GM13976 (cell line): ENCODE measurements at regions not wholly inside any gene's neighbourhood (a gene's known extent, or its start where the extent isn't known, plus 50 kb on each side); places are given as distances from the start of the nearest gene placed in this dataset.

Experiments
- DNase-seq: peaks from one replicate; pipeline ENCODE4 v3.0.0; 2012; ENCODE audit warnings: low spot score
- in situ Hi-C: fragments of 300-500 bp; cut with MboI; formaldehyde crosslinking; loops from one replicate; pipeline ENCODE4 v1.12.0; 2022; ENCODE audit warnings: low sequenced_read_pairs, mixed read lengths, inconsistent platforms; ENCODE audit not compliant: unreplicated experiment
- TF ChIP-seq, protein P1 (sequence below): IDR thresholded peaks from 2 replicates; pipeline ENCODE4 v1.5.1; 2012; ENCODE audit warnings: borderline replicate concordance, mild to moderate bottlenecking; ENCODE audit not compliant: insufficient read depth; ENCODE audit errors: extremely low read depth, missing control alignments, control extremely low read depth

DNA sequence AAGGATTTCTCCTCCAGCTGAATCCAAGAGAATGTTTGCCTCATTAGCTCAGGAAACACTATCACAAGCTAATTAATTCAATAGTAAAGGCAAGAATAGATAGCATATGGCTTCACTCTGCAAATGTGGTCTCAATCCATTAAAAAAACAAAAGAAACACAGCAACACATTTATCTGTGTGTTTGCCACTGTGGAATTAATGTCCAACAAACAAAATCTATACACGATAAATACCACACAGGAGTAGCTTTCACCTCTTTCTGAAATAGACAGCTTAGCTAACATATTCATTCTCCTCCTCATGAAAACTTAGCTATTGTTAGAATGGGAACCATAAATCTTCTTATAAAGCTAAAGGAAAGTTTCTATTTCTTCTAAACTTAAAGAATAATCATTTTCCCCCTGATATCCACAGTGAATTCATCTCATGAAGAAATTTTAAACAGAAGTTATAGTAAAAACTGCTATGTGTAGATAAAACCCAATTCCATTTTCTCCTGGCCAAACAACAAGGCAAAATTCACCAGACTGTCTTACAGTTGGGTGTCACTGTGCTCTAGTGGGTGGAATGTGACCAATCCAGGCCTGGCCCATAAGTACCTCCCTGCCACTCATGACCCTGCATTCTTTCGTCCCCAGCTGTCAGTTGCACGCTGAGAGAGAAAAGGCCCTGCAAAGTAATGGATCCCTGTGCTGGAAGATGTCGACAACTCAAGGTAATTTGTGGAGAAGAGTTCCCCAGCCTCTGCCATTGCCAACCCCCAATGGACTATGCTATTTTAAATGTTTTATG lies 92.9 kb upstream of the NRSN1 start:
- no peak for DNase-seq
- in situ Hi-C loops: no loop called here
- TF ChIP-seq, protein P1, sequence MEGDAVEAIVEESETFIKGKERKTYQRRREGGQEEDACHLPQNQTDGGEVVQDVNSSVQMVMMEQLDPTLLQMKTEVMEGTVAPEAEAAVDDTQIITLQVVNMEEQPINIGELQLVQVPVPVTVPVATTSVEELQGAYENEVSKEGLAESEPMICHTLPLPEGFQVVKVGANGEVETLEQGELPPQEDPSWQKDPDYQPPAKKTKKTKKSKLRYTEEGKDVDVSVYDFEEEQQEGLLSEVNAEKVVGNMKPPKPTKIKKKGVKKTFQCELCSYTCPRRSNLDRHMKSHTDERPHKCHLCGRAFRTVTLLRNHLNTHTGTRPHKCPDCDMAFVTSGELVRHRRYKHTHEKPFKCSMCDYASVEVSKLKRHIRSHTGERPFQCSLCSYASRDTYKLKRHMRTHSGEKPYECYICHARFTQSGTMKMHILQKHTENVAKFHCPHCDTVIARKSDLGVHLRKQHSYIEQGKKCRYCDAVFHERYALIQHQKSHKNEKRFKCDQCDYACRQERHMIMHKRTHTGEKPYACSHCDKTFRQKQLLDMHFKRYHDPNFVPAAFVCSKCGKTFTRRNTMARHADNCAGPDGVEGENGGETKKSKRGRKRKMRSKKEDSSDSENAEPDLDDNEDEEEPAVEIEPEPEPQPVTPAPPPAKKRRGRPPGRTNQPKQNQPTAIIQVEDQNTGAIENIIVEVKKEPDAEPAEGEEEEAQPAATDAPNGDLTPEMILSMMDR: no peak

DNA sequence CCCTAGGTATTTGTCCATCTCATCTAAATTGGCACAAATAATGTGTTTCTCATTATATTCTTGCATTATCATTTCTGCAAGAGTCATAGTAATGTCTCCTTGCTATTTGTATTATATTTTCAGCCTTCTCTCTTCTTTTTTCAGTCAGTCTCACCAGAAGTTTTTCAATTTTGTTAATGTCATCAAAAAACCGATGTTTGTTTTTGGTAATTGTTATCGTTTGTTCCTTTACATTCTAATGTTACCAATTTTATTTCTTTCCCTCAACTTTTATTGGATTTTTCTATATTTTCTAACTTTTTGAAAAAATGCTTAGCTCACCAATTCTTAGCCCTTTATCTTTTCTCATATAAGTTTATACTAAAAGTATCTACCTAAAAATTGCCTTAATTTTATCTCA lies 82.2 kb upstream of the NRSN1 start:
- TF ChIP-seq, protein P1: no peak
- no peak for DNase-seq
- in situ Hi-C loops: no loop called here

DNA sequence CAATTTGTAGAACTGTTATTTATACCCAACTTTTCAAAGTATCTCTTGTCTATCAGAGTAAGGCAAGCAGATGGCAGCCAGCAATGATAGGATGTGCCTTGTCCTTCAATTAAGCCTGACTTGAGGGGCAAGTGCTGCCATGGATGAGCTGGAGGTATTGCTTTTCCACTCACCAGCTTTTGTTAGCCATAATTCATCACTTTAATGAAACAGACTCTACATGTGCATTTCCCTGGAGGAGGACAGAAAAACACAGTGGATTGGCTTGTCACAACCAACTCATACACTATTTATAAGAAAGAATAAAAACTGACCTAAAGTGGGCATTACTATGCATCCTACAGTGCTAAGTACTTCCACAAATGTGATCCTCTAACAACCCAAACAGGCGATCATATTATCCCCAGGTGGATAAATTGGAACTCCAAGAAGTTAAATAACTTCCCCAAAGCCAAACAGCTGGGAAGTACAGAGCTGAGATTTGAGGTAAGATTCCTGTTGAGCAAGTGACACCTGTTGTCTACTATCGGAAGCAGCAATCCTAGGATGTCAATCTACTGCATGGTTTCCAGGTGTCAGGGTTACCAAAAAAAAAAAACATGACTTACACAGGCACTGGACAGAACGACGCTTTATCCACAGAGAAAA lies 73.9 kb upstream of the NRSN1 start:
- no peak for DNase-seq
- in situ Hi-C loops: no loop called here
- TF ChIP-seq, protein P1: no peak

DNA sequence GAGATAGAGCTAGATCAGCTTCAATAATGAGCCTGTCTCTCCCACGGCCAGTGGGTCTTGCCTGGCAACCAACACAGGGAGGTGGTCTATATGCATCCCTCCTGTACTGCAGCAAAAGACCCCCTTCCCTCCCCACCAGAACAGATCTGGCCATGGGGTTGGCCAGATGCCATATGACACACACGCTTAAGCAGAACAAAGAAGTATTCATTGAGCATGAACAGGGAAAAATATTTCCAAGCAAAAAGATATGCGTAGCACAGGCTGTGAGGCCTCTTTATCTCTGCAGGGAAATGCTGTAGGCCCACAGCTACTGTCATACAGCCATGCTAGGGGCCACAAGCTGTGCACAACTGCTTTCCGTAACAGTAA lies 73.4 kb upstream of the NRSN1 start:
- no peak for DNase-seq
- TF ChIP-seq, protein P1: no peak
- in situ Hi-C loops: no loop called here

DNA sequence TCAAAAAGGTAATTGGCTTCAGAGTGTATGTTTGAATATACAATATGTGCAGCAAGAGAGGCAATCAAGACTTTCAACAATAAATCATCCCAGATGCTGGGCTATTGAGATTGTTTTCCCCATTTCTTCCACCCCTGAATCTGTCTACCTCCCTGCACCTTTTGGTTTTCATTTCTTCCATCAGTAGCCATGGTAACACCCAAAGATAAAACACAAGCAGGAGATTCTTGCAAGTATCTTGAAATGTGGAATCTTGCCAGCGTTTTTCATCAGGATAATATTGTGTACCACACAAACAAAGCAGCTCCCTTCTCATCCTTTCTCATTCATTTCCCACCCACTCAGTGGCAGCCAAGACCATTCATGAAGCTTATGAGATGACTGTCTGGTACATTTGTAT lies 73.0 kb upstream of the NRSN1 start:
- no peak for DNase-seq
- TF ChIP-seq, protein P1: no peak
- in situ Hi-C loops: no loop called here

DNA sequence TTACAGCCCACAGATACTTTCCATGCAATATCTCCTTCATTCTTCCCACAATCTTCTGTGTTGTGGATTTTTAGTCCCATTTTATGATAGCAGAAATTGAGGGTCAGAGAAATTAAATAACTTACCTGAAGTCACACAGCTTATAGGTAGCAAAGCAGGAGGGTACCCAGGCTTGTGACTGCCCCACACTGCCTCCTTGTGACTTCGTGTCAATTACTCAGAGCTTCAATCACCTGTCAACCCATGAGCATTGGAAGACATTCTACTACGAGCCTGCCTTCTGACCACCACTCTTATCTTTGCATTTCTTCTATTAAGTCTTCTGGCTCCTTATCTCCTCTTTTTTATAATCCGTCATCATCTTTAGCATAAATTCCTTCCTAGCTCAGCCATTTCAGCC lies 71.6 kb upstream of the NRSN1 start:
- TF ChIP-seq, protein P1: no peak
- no peak for DNase-seq
- in situ Hi-C loops: no loop called here
